OCI-LY1 (cell line): ENCODE measurements at regions not wholly inside any gene's neighbourhood (a gene's known extent, or its start where the extent isn't known, plus 50 kb on each side); places are given as distances from the start of the nearest gene placed in this dataset.

ENCODE experiments used
- H2AFZ ChIP-seq: fragments of 200-600 bp; sonication (generic), shearing (Covaris generic); 2 replicates; pipeline ENCODE4 v1.6.0; 2014; ENCODE audit warnings: antibody characterized with exemption, mild to moderate bottlenecking, low read length
- H3F3A ChIP-seq: fragments of 200-600 bp; sonication (generic), shearing (Covaris generic); 2 replicates; pipeline ENCODE4 v1.6.0; 2014; ENCODE audit warnings: mild to moderate bottlenecking, antibody characterized with exemption, low read length, moderate library complexity; ENCODE audit not compliant: insufficient read depth
- H3K27ac ChIP-seq: fragments of 200-600 bp; sonication (generic); 2 replicates; pipeline ENCODE4 v1.5.1; 2014; ENCODE audit warnings: low read length, mixed run types, mild to moderate bottlenecking, low read depth; ENCODE audit not compliant: poor library complexity, severe bottlenecking
- H3K27me3 ChIP-seq: fragments of 200-600 bp; sonication (generic); 2 replicates; pipeline ENCODE4 v1.6.0; 2014; ENCODE audit warnings: antibody characterized with exemption, mild to moderate bottlenecking, low read length, moderate library complexity; ENCODE audit not compliant: insufficient read depth
- H3K36me3 ChIP-seq: fragments of 200-600 bp; sonication (generic); 2 replicates; pipeline ENCODE4 v1.6.1; 2014; ENCODE audit warnings: mild to moderate bottlenecking, antibody characterized with exemption, low read length, moderate library complexity, mixed read lengths; ENCODE audit not compliant: insufficient read depth
- H3K4me1 ChIP-seq: fragments of 200-600 bp; sonication (generic); 2 replicates; pipeline ENCODE4 v1.5.1; 2014; ENCODE audit warnings: mild to moderate bottlenecking, low read length, moderate library complexity; ENCODE audit not compliant: insufficient read depth, severe bottlenecking
- H3K4me2 ChIP-seq: fragments of 200-600 bp; sonication (generic), shearing (Covaris generic); 2 replicates; pipeline ENCODE4 v1.6.1; 2014; ENCODE audit warnings: low read length
- H3K4me3 ChIP-seq: fragments of 200-600 bp; sonication (generic); 2 replicates; pipeline ENCODE4 v1.5.1; 2014; ENCODE audit warnings: low read length, low read depth, mild to moderate bottlenecking, mixed read lengths; ENCODE audit not compliant: poor library complexity, severe bottlenecking
- H3K79me2 ChIP-seq: fragments of 200-600 bp; shearing (Covaris generic); 2 replicates; pipeline ENCODE4 v1.6.1; 2016; ENCODE audit warnings: mixed run types, low read length, mixed read lengths; ENCODE audit not compliant: insufficient read depth
- H3K9ac ChIP-seq: fragments of 200-600 bp; sonication (generic), shearing (Covaris generic); 2 replicates; pipeline ENCODE4 v1.6.1; 2014; ENCODE audit warnings: mild to moderate bottlenecking, low read length, mixed read lengths
- H3K9me2 ChIP-seq: fragments of 200-600 bp; sonication (generic), shearing (Covaris generic); 2 replicates; pipeline ENCODE4 v1.6.1; 2014; ENCODE audit warnings: low read depth, mild to moderate bottlenecking, low read length, mixed read lengths
- H3K9me3 ChIP-seq: fragments of 200-600 bp; shearing (Covaris generic); 2 replicates; pipeline ENCODE4 v1.6.1; 2014; ENCODE audit warnings: low read length, mixed read lengths
- H4K20me1 ChIP-seq: fragments of 200-600 bp; sonication (generic), shearing (Covaris generic); 2 replicates; pipeline ENCODE4 v1.6.0; 2016; ENCODE audit warnings: mild to moderate bottlenecking, low read length; ENCODE audit not compliant: insufficient read depth
- CTCF ChIP-seq: fragments of 200-600 bp; sonication (generic), shearing (Covaris generic); IDR thresholded peaks from 2 replicates; pipeline ENCODE4 v1.5.1; 2017; ENCODE audit warnings: mild to moderate bottlenecking, antibody characterized with exemption, low read length, moderate library complexity, mixed read lengths
- EZH2 ChIP-seq: fragments of 200-600 bp; sonication (generic), shearing (Covaris generic); IDR thresholded peaks from 2 replicates; pipeline ENCODE4 v1.8.0; 2017; ENCODE audit warnings: borderline replicate concordance, mixed run types, mild to moderate bottlenecking, antibody characterized with exemption, low read length, moderate library complexity, mixed read lengths

GRCh38 chr10:4504550-4504949, 321.5 kb upstream of the AKR1E2 start:
- no peaks in the 10 kb centered on the region for H3K27me3 ChIP-seq
- no peaks in the 10 kb centered on the region for H3K36me3 ChIP-seq
- no peak overlapping the region for H3K4me3 ChIP-seq
- no peak overlapping the region for H3K9ac ChIP-seq
- H2AFZ ChIP-seq: no peak overlapping the region
- TF ChIP-seq EZH2 (no peak), CTCF (no peak)
- H3K4me2 ChIP-seq: no peak overlapping the region
- no peaks in the 10 kb centered on the region for H3K9me2 ChIP-seq
- no peak overlapping the region for H3K27ac ChIP-seq
- no peaks in the 10 kb centered on the region for H3K4me1 ChIP-seq
- no peaks in the 10 kb centered on the region for H4K20me1 ChIP-seq
- H3K9me3 ChIP-seq: no peaks in the 10 kb centered on the region
- no peaks in the 10 kb centered on the region for H3F3A ChIP-seq
- H3K79me2 ChIP-seq: no peaks in the 10 kb centered on the region

DNA sequence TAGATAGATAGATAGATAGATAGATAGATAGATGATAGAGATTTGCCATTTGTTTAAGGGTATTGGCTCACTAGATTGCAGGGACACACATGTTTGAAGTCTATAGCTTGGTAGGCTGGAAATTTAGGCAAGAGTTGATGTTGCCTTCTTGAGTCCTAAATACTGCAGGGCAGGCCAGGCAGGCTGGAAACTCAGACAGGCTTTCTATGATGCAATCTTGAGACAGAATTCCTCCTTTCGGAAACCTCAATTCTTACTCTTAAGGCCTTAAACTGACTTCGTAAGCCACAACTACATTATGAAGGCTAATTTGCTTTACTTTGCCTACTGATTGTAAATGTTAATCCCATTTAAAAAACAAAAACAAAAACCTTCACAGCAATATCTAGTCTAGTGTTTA, 322.9 kb upstream of the AKR1E2 start:
- Histone ChIP-seq H3K4me1 (no peaks in the 10 kb centered on the region), H3K9me2 (no peaks in the 10 kb centered on the region), H3K27me3 (no peaks in the 10 kb centered on the region), H3F3A (no peaks in the 10 kb centered on the region), H2AFZ (no peak overlapping the region), H3K9ac (no peak overlapping the region), H3K79me2 (no peaks in the 10 kb centered on the region), H3K4me3 (no peak overlapping the region), H3K9me3 (no peaks in the 10 kb centered on the region), H3K36me3 (no peaks in the 10 kb centered on the region), H3K4me2 (no peak overlapping the region), H3K27ac (no peak overlapping the region), H4K20me1 (no peaks in the 10 kb centered on the region)
- TF ChIP-seq CTCF (no peak), EZH2 (no peak)

DNA sequence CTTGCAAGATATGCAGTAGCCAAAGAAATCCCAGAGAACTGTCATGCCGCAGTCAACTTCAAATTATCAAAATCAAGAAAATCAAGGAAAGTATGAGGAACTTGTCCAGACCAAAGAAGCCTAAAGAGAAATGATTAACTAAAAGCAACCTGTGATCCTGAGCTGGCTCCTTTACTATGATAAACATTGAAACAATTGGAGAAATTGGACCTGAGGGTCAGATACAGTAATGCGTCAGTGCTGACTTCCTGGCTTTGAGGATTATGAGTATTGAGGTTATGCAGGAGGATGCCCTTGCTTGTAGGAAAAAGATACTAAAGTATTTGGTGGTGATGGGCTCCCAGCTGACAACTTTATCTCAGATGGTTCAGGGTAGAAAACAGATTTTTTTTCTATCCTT, 324.7 kb upstream of the AKR1E2 start:
- no peaks in the 10 kb centered on the region for H4K20me1 ChIP-seq
- no peak overlapping the region for H3K9ac ChIP-seq
- H3K4me1 ChIP-seq: no peaks in the 10 kb centered on the region
- no peak overlapping the region for H3K27ac ChIP-seq
- TF ChIP-seq CTCF: no peak
- TF ChIP-seq EZH2: no peak
- no peaks in the 10 kb centered on the region for H3K27me3 ChIP-seq
- no peak overlapping the region for H2AFZ ChIP-seq
- no peaks in the 10 kb centered on the region for H3K9me2 ChIP-seq
- no peaks in the 10 kb centered on the region for H3F3A ChIP-seq
- H3K4me2 ChIP-seq: no peak overlapping the region
- no peaks in the 10 kb centered on the region for H3K9me3 ChIP-seq
- H3K4me3 ChIP-seq: no peak overlapping the region
- H3K79me2 ChIP-seq: no peaks in the 10 kb centered on the region
- no peaks in the 10 kb centered on the region for H3K36me3 ChIP-seq
